Breast epithelium (tissue), 3 donors: ENCODE measurements at regions not wholly inside any gene's neighbourhood (a gene's known extent, or its start where the extent isn't known, plus 50 kb on each side); places are given as distances from the start of the nearest gene placed in this dataset.

ENCODE experiments used
- CTCF ChIP-seq, 3 donors: fragments of 450-650 bp; IDR thresholded peaks; one replicate each; pipeline ENCODE4 v1.5.1; 2016 to 2017; ENCODE audit warnings: antibody characterized with exemption in 3 of 3, mild to moderate bottlenecking in 3 of 3, moderate library complexity in 3 of 3
- POLR2A ChIP-seq: fragments of 450-650 bp; IDR thresholded peaks from one replicate; pipeline ENCODE4 v1.6.1; 2016; ENCODE audit warnings: antibody characterized with exemption, mild to moderate bottlenecking, moderate library complexity
- POLR2AphosphoS5 ChIP-seq, 3 donors: sonication (generic); formaldehyde crosslinking; IDR thresholded peaks; one replicate each; pipeline ENCODE4 v1.6.1; 2017; ENCODE audit warnings: antibody characterized with exemption in 3 of 3

DNA sequence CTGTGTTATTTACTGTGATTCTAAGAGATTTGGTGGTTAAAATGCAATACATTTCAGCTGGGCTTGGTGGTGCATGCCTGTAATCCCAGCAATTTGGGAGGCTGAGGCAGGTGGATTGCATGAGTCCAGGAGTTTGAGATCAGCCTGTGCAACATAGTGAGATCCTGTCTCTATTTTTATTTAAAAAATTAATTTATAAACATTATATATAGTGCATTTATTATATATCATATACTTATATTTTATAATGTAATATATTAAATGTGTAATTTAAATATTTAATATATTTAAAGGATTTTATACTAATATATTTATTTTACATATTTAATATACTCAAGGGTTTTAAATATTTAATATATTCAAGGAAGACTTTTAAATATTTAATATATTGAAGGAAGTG is 402.8 kb upstream of the PCDH15 start:
- TF ChIP-seq POLR2AphosphoS5 (IDR thresholded peaks at IDR 0.05) (no peak), POLR2A (no peak), CTCF (IDR thresholded peaks at IDR 0.05) (no peak)
